Cardiac muscle cell (in vitro differentiated cells and primary cell): ENCODE measurements at regions not wholly inside any gene's neighbourhood (a gene's known extent, or its start where the extent isn't known, plus 50 kb on each side); places are given as distances from the start of the nearest gene placed in this dataset.
A peak's percentile ranks its signal among the peaks of the same experiment; 100 is the strongest.

Source experiments
- DNase-seq, 2 donors: peaks; one replicate each; pipeline versions ENCODE4 v3.0.0 to v3.0.0-alpha.2; 2010 to 2017; ENCODE audit warnings: low read depth in 1 of 2, low spot score in 1 of 2
- H3K27ac ChIP-seq: fragments of 200-600 bp; sonication (generic); 2 replicates; pipeline ENCODE4 v1.5.1; 2016
- H3K27me3 ChIP-seq: fragments of 200-600 bp; sonication (generic); 2 replicates; pipeline ENCODE4 v1.6.0; 2016; ENCODE audit warnings: control low read depth
- H3K36me3 ChIP-seq: fragments of 200-600 bp; sonication (generic); 2 replicates; pipeline ENCODE4 v1.5.1; 2016; ENCODE audit warnings: control low read depth
- H3K4me1 ChIP-seq: fragments of 200-600 bp; sonication (generic); 2 replicates; pipeline ENCODE4 v1.8.1; 2017; ENCODE audit warnings: low read depth, mild to moderate bottlenecking, mixed run types
- H3K4me3 ChIP-seq: fragments of 200-600 bp; sonication (generic); 2 replicates; pipeline ENCODE4 v1.5.1; 2016; ENCODE audit warnings: mild to moderate bottlenecking
- H3K9me3 ChIP-seq: fragments of 200-600 bp; sonication (generic); 2 replicates; pipeline ENCODE4 v1.5.1; 2017; ENCODE audit warnings: low read depth, mild to moderate bottlenecking, control low read depth
- CTCF ChIP-seq: IDR thresholded peaks from 2 replicates; pipeline ENCODE4 v1.5.1; 2012; ENCODE audit warnings: low read depth, mild to moderate bottlenecking, low read length

- Histone ChIP-seq H3K4me1 (no peaks in the 10 kb centered on the region), H3K4me3 (no peak overlapping the region), H3K27me3 (no peaks in the 10 kb centered on the region), H3K36me3 (no peaks in the 10 kb centered on the region), H3K27ac (no peak overlapping the region), H3K9me3 (no peaks in the 10 kb centered on the region)
- TF ChIP-seq CTCF: no peak
- peak in 1 of 2 donors; percentile 9 for DNase-seq
Measured at GRCh38 chr13:107807306-107808073, 407.8 kb downstream of the LIG4 start.

DNA sequence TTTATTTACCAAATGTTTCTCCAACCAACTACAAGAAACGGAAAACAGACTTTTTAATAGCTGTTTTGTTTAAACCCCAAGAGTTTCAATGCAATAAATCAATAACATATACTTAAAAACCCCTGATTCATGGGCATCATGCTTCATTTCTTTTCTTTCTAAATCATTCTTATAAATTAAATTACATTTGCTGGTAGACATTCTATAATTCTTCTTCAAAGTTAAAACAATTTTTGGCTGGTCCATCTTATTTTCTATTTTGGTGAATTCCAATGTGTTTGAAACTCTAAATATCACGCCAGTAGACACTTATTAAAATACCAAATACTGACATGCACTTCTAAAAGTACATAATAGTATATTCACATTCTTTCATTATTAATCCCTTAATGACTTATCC lies 408.6 kb downstream of the LIG4 start:
- Histone ChIP-seq H3K27me3 (no peaks in the 10 kb centered on the region), H3K36me3 (no peaks in the 10 kb centered on the region), H3K4me3 (no peak overlapping the region), H3K9me3 (no peaks in the 10 kb centered on the region), H3K27ac (no peak overlapping the region), H3K4me1 (no peaks in the 10 kb centered on the region)
- DNase-seq: no peak
- TF ChIP-seq CTCF: no peak

DNA sequence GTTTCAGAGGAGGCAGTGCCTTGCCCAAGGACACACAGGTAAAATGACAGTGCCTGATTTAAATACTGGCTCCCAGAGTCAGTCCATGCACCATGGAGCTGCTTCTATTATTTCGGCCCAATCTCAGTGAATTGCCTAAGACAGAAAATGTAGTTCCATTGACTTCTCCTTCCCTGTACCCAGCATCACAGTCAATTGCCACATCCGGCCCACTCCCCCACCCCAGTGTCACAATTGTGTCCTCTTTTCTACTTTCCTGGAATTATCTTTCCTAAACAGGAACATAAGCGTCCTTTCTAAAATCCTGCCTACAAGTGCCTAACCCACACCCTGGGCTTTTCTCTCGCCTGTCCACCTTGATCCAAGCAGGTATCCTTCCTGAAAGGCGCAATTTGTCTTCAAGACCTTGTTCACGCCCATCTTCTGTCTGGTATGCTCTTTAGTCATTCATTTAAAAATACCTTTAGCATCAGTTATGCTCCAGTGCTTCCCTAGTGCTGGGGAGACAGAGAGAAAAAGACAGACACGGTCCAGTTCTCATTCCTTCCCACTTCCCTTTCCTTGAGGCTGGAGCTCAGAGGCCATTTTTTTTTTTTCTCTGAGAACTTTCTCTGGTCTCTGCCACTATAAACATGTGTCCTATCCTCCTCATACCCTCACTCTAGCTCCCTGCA lies 411.4 kb downstream of the LIG4 start:
- Histone ChIP-seq H3K27ac (no peak overlapping the region), H3K27me3 (no peaks in the 10 kb centered on the region), H3K4me3 (no peak overlapping the region), H3K9me3 (no peaks in the 10 kb centered on the region), H3K36me3 (no peaks in the 10 kb centered on the region), H3K4me1 (no peaks in the 10 kb centered on the region)
- no peak for TF ChIP-seq CTCF
- DNase-seq: no peak

GRCh38 chr13:107801621-107802020 lies 413.7 kb downstream of the LIG4 start:
- Histone ChIP-seq H3K27me3 (no peaks in the 10 kb centered on the region), H3K27ac (no peak overlapping the region), H3K4me3 (no peak overlapping the region), H3K9me3 (no peaks in the 10 kb centered on the region), H3K4me1 (no peaks in the 10 kb centered on the region), H3K36me3 (no peaks in the 10 kb centered on the region)
- no peak for TF ChIP-seq CTCF
- DNase-seq: no peak

DNA sequence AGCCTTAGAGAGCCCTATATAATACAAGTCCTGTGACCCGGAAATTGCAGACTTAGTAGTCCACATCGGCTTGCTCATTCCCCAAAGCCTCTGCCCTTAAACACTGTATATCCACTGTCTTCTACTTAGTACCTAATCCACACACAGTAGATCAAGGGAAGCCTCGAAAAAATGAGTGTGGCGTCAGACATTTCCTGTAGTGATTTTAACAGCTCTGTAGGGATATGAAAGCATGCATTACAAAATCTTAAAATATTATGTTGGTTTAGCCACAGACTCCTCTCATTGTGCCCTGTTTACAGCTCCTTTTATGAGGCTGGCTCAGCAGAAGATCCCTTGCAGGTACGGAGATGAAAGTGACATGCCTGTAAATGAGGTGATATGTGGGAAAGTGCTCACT lies 416.3 kb downstream of the LIG4 start:
- Histone ChIP-seq H3K27ac (no peak overlapping the region), H3K4me3 (no peak overlapping the region), H3K4me1 (no peaks in the 10 kb centered on the region), H3K36me3 (no peaks in the 10 kb centered on the region), H3K27me3 (no peaks in the 10 kb centered on the region), H3K9me3 (no peaks in the 10 kb centered on the region)
- DNase-seq: peak in 1 of 2 donors; percentile 16
- no peak for TF ChIP-seq CTCF
